ENCODE measurements at regions not wholly inside any gene's neighbourhood (a gene's known extent, or its start where the extent isn't known, plus 50 kb on each side); places are given as distances from the start of the nearest gene placed in this dataset.

DNA sequence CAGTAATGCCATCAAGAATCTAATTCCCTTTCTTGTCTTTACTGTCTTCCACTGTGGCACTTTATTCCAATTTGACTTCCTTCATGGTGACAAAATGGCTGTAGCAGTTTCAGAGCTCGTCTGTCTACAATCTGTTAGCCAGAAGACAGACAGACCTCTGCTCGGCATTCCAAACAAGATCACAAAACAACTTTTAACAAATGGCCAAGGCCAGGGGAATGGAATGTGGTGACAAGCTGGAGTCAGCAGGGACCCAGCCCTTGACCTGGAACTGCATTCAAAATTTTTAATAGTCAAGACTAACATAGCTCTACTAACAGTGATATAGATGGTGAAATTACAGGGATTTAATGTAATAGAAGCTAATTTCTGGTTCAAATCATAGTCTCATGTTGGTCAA is 637.2 kb downstream of the ETS1 start:
- H3K4me1 ChIP-seq (ENCODE audit: control insufficient read depth, insufficient read depth, low read length): no peaks in the 10 kb centered on the region
- no peak overlapping the region for H3K4ac ChIP-seq (ENCODE audit: low read depth, low read length)
- no peak overlapping the region for H2BK15ac ChIP-seq (ENCODE audit: low read depth, low read length)
- no peaks in the 10 kb centered on the region for H3K9me3 ChIP-seq (ENCODE audit: control insufficient read depth, insufficient read depth, low read length)
- no peak overlapping the region for H3K4me2 ChIP-seq (ENCODE audit: low read depth, low read length)
- H3K56ac ChIP-seq (ENCODE audit: extremely low read depth, insufficient read depth, low read length): no peak overlapping the region
- H2BK5ac ChIP-seq (ENCODE audit: low read depth, low read length, poor library complexity, severe bottlenecking): no peak overlapping the region
- CTCF ChIA-PET: no interaction called here
- DNase-seq: no peak
- no peak overlapping the region for H3K14ac ChIP-seq (replicated peaks; ENCODE audit: low read depth, low read length)
- H4K8ac ChIP-seq (ENCODE audit: low read depth in 2 of 2, low read length in 2 of 2): no peak overlapping the region
- H2AK9ac ChIP-seq (replicated peaks; ENCODE audit: low read depth, low read length, poor library complexity): no peak overlapping the region
- H3K23ac ChIP-seq (ENCODE audit: low read depth, low read length): no peak overlapping the region
- H4K5ac ChIP-seq (ENCODE audit: low read depth, low read length): no peak overlapping the region
- H3K18ac ChIP-seq (ENCODE audit: low read depth, low read length): no peak overlapping the region
- no peak overlapping the region for H2AK5ac ChIP-seq (ENCODE audit: low read depth, low read length)
- no peak overlapping the region for H3K4me3 ChIP-seq (ENCODE audit: insufficient read depth, low read depth, low read length)
- no peaks in the 10 kb centered on the region for H3K36me3 ChIP-seq (ENCODE audit: control insufficient read depth, insufficient read depth, low read length)
- no peak for ATAC-seq (ENCODE audit: low read depth)
- no peak for TF ChIP-seq SMC3 (IDR thresholded peaks at IDR 0.05; ENCODE audit: low read depth, low read length)
- no peak for TF ChIP-seq CEBPB (IDR thresholded peaks at IDR 0.05; ENCODE audit: low read depth, low read length)
- no peak for TF ChIP-seq RCOR1 (IDR thresholded peaks at IDR 0.05; ENCODE audit: insufficient replicate concordance, low read length)
- no peak overlapping the region for H2BK120ac ChIP-seq (ENCODE audit: low read depth, low read length)
- BruUV-seq (replicated peaks): no TSS peak
- no peak overlapping the region for H2AFZ ChIP-seq (replicated peaks; ENCODE audit: low read length, poor library complexity)
- dilution Hi-C loops (cut with HindIII; ENCODE audit: low sequenced_read_pairs, unreplicated experiment): no loop called here
- no peaks in the 10 kb centered on the region for H3K79me1 ChIP-seq (ENCODE audit: low read depth in 1 of 2, low read length in 2 of 2)
- peaks cover 2% of the 10 kb centered on the region; the same call in 1 of the 2 replicates for H3K27me3 ChIP-seq (ENCODE audit: control insufficient read depth, insufficient read depth, low read length)
- no peaks in the 10 kb centered on the region for H3K9me1 ChIP-seq (ENCODE audit: insufficient read depth, low read length)
- H3K9ac ChIP-seq (ENCODE audit: low read depth, low read length): no peak overlapping the region
- no peak overlapping the region for H3K27ac ChIP-seq (ENCODE audit: insufficient read depth, low read length)
- H4K91ac ChIP-seq (ENCODE audit: insufficient read depth, low read depth, low read length): no peak overlapping the region
- no peak overlapping the region for H2BK20ac ChIP-seq (ENCODE audit: low read depth, low read length)
- no CpG with 5 or more reads among the region's 2 CpGs for WGBS, 2 experiments (ENCODE audit: extremely low coverage in 2 of 2, insufficient read length in 1 of 2)
- POLR2A ChIA-PET (ENCODE audit: unreplicated experiment): no interaction called here
- in situ Hi-C loops (cut with MboI; ENCODE audit: low sequenced_read_pairs): no loop called here
- no peaks in the 10 kb centered on the region for H4K20me1 ChIP-seq (ENCODE audit: insufficient read depth, low read length)
- intact Hi-C loops (cut with micrococcal nuclease): no loop called here
